ENCODE measurements at regions not wholly inside any gene's neighbourhood (a gene's known extent, or its start where the extent isn't known, plus 50 kb on each side); places are given as distances from the start of the nearest gene placed in this dataset.

DNA sequence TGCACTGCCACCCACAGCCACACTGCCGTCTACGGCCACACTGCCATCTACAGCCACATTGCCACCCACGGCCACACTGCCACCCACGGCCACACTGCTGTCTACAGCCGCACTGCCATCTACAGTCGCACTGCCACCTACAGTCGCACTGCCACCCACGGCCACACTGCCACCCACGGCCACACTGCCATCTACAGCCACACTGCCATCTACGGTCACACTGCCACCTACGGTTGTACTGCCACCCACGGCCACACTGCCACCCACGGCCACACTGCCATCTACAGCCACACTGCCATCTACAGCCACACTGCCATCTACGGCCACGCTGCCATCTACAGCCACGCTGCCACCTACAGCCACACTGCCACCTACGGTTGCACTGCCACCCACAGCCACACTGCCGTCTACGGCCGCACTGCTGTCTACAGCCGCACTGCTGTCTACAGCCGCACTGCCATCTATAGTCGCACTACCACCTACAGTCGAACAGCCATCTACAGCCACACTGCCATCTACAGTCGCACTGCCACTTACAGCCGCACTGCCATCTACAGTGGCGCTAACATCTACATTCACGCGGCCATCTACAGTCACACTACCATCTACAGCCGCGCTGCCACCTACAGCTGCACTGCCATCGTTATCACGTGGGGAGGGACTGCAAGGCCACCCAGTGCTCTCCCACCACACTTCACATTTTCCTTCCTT is 154.6 kb upstream of the AFDN start (continued):
- TF ChIP-seq KLF15 (CRISPR knock-in tag; IDR thresholded peaks at IDR 0.05; ENCODE audit: borderline replicate concordance) (no peak), KDM3A (CRISPR knock-in tag; IDR thresholded peaks at IDR 0.05; ENCODE audit: low read depth) (no peak), HNF4G (IDR thresholded peaks at IDR 0.05; ENCODE audit: borderline replicate concordance, low read depth, low read length) (no peak), HNF4G (CRISPR knock-in tag; IDR thresholded peaks at IDR 0.05; ENCODE audit: borderline replicate concordance, low read depth) (no peak), FOXJ3 (CRISPR knock-in tag; IDR thresholded peaks at IDR 0.05; ENCODE audit: borderline replicate concordance) (no peak), CBX5 (CRISPR knock-in tag; IDR thresholded peaks at IDR 0.05; ENCODE audit: borderline replicate concordance) (no peak), PPARG (CRISPR knock-in tag; conservative IDR thresholded peaks at IDR 0.05) (no peak), FOXA1 (IDR thresholded peaks at IDR 0.05) (no peak), FOXA1 (CRISPR knock-in tag; IDR thresholded peaks at IDR 0.05) (0 out of 2 replicates have a peak, but pooled peaks have one; percentile 1), IKZF4 (CRISPR knock-in tag; IDR thresholded peaks at IDR 0.05; ENCODE audit: borderline replicate concordance, low read depth, not compliant biosample characterization) (no peak), HOXA9 (CRISPR knock-in tag; IDR thresholded peaks at IDR 0.05; ENCODE audit: borderline replicate concordance) (peak; percentile 59; the same call in 1 of the 2 replicates), ZNF17 (CRISPR knock-in tag; IDR thresholded peaks at IDR 0.05) (no peak), SRSF9 (IDR thresholded peaks at IDR 0.05; ENCODE audit: borderline replicate concordance, insufficient read depth, low read depth, low read length, poor library complexity, severe bottlenecking) (no peak), AKAP8 (CRISPR knock-in tag; IDR thresholded peaks at IDR 0.05) (no peak), EEA1 (CRISPR knock-in tag; IDR thresholded peaks at IDR 0.05; ENCODE audit: borderline replicate concordance) (peak; percentile 67; the same call in 1 of the 2 replicates), HOXA7 (CRISPR knock-in tag; IDR thresholded peaks at IDR 0.05) (peak; percentile 67; the same call in 1 of the 2 replicates), NR1H2 (CRISPR knock-in tag; IDR thresholded peaks at IDR 0.05; ENCODE audit: borderline replicate concordance, low read depth) (no peak), ZNF251 (CRISPR knock-in tag; IDR thresholded peaks at IDR 0.05) (no peak), KDM5B (CRISPR knock-in tag; IDR thresholded peaks at IDR 0.05; ENCODE audit: borderline replicate concordance) (peak; percentile 66; the same call in 1 of the 2 replicates), NONO (IDR thresholded peaks at IDR 0.05) (no peak), NONO (CRISPR knock-in tag; conservative IDR thresholded peaks at IDR 0.05) (peak; percentile 20; the same call in 1 of the 2 replicates), CBX1 (IDR thresholded peaks at IDR 0.05; ENCODE audit: low read depth) (peak; percentile 14), SMC3 (IDR thresholded peaks at IDR 0.05; ENCODE audit: low read length) (no peak), ZNF264 (CRISPR knock-in tag; IDR thresholded peaks at IDR 0.05) (no peak), ZBTB38 (CRISPR knock-in tag; IDR thresholded peaks at IDR 0.05) (peak; percentile 99)
- TF ChIP-seq, protein P1, sequence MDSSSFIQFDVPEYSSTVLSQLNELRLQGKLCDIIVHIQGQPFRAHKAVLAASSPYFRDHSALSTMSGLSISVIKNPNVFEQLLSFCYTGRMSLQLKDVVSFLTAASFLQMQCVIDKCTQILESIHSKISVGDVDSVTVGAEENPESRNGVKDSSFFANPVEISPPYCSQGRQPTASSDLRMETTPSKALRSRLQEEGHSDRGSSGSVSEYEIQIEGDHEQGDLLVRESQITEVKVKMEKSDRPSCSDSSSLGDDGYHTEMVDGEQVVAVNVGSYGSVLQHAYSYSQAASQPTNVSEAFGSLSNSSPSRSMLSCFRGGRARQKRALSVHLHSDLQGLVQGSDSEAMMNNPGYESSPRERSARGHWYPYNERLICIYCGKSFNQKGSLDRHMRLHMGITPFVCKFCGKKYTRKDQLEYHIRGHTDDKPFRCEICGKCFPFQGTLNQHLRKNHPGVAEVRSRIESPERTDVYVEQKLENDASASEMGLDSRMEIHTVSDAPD (CRISPR knock-in tag; IDR thresholded peaks at IDR 0.05): no peak
- TF ChIP-seq, protein P2, sequence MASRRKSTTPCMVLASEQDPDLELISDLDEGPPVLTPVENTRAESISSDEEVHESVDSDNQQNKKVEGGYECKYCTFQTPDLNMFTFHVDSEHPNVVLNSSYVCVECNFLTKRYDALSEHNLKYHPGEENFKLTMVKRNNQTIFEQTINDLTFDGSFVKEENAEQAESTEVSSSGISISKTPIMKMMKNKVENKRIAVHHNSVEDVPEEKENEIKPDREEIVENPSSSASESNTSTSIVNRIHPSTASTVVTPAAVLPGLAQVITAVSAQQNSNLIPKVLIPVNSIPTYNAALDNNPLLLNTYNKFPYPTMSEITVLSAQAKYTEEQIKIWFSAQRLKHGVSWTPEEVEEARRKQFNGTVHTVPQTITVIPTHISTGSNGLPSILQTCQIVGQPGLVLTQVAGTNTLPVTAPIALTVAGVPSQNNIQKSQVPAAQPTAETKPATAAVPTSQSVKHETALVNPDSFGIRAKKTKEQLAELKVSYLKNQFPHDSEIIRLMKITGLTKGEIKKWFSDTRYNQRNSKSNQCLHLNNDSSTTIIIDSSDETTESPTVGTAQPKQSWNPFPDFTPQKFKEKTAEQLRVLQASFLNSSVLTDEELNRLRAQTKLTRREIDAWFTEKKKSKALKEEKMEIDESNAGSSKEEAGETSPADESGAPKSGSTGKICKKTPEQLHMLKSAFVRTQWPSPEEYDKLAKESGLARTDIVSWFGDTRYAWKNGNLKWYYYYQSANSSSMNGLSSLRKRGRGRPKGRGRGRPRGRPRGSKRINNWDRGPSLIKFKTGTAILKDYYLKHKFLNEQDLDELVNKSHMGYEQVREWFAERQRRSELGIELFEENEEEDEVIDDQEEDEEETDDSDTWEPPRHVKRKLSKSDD (CRISPR knock-in tag; IDR thresholded peaks at IDR 0.05; ENCODE audit: low read depth): peak; percentile 20; the same call in 1 of the 2 replicates
- TF ChIP-seq, protein P3, sequence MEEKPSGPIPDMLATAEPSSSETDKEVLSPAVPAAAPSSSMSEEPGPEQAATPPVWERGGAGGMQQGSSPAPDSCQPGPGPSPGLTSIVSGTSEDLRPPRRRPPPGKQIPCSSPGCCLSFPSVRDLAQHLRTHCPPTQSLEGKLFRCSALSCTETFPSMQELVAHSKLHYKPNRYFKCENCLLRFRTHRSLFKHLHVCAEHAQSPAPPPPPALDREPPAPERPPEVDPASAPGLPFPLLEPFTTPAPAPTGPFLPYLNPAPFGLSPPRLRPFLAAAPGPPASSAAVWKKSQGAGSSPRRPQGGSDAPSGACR (CRISPR knock-in tag; IDR thresholded peaks at IDR 0.05): no peak
